Astrocyte (in vitro differentiated cells and primary cell): ENCODE measurements at regions not wholly inside any gene's neighbourhood (a gene's known extent, or its start where the extent isn't known, plus 50 kb on each side); places are given as distances from the start of the nearest gene placed in this dataset.

Experiments used
- CTCF ChIP-seq: IDR thresholded peaks from 2 replicates; pipeline ENCODE4 v1.5.1; 2011; ENCODE audit warnings: low read depth, mild to moderate bottlenecking, inconsistent platforms, low read length, moderate library complexity; ENCODE audit not compliant: insufficient read depth
- EZH2 ChIP-seq: IDR thresholded peaks from 2 replicates; pipeline ENCODE4 v1.6.1; 2012; ENCODE audit warnings: mild to moderate bottlenecking, low read length, inconsistent platforms; ENCODE audit not compliant: insufficient read depth

- TF ChIP-seq EZH2 (no peak), CTCF (no peak)
These were observed 1484.9 kb downstream of the BRD1 start for GRCh38 chr22:48342732-48343131.
